Chondrocyte (in vitro differentiated cells): ENCODE measurements at regions not wholly inside any gene's neighbourhood (a gene's known extent, or its start where the extent isn't known, plus 50 kb on each side); places are given as distances from the start of the nearest gene placed in this dataset.
A peak's percentile ranks its signal among the peaks of the same experiment; 100 is the strongest.

Experiments
- DNase-seq: peaks from one replicate; pipeline ENCODE4 v3.0.0; 2021; ENCODE audit warnings: mixed read lengths, low spot score
- H3K27ac Mint-ChIP-seq: one replicate; pipeline ENCODE4 v1.8.0; 2021; ENCODE audit warnings: mild to moderate bottlenecking, moderate library complexity, mixed read lengths; ENCODE audit not compliant: unreplicated experiment
- H3K27me3 Mint-ChIP-seq: 2 replicates; pipeline ENCODE4 v1.8.0; 2021; ENCODE audit warnings: low read depth, mixed read lengths
- H3K36me3 Mint-ChIP-seq: 2 replicates; pipeline ENCODE4 v1.8.0; 2021; ENCODE audit warnings: low read depth, mixed read lengths
- H3K4me1 Mint-ChIP-seq: 2 replicates; pipeline ENCODE4 v1.8.0; 2021; ENCODE audit warnings: low read depth, mild to moderate bottlenecking, mixed read lengths
- H3K4me3 Mint-ChIP-seq: one replicate; pipeline ENCODE4 v1.8.0; 2021; ENCODE audit warnings: mild to moderate bottlenecking, moderate library complexity, mixed read lengths; ENCODE audit not compliant: unreplicated experiment
- H3K9me3 Mint-ChIP-seq: 2 replicates; pipeline ENCODE4 v1.8.0; 2021; ENCODE audit warnings: low read depth, mixed read lengths
- TF ChIP-seq, protein P1 (sequence below): fragments of 200-600 bp; sonication (generic); IDR thresholded peaks from 2 replicates; pipeline ENCODE4 v1.5.0; 2021; ENCODE audit warnings: antibody characterized with exemption, mild to moderate bottlenecking, moderate library complexity

DNA sequence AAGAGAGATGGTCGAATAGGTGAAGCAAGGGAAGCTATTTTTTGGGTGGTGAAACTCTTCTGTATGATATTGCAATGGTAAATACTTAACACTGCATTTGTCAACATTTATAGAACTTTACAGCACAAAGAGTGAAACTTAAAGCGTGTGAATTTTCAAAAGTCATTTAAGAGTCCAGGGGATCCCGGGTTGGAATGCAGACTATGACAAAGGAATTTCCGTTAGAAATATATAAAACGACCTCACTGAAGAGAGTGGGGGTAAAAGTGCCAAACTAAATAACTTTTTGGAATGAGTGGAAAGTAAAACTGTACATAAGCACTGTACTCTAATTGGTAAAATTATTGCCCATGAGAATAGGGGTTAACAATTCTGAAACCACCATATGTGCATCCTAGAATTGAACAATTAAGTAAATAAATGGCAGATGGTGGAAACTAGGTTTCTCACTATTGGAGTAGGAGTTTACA is 191.0 kb upstream of the FN1 start:
- DNase-seq, result no peak
- TF ChIP-seq, protein P1, sequence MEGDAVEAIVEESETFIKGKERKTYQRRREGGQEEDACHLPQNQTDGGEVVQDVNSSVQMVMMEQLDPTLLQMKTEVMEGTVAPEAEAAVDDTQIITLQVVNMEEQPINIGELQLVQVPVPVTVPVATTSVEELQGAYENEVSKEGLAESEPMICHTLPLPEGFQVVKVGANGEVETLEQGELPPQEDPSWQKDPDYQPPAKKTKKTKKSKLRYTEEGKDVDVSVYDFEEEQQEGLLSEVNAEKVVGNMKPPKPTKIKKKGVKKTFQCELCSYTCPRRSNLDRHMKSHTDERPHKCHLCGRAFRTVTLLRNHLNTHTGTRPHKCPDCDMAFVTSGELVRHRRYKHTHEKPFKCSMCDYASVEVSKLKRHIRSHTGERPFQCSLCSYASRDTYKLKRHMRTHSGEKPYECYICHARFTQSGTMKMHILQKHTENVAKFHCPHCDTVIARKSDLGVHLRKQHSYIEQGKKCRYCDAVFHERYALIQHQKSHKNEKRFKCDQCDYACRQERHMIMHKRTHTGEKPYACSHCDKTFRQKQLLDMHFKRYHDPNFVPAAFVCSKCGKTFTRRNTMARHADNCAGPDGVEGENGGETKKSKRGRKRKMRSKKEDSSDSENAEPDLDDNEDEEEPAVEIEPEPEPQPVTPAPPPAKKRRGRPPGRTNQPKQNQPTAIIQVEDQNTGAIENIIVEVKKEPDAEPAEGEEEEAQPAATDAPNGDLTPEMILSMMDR, result no peak
- Mint-ChIP-seq H3K9me3 (peaks cover 25% of the 10 kb centered on the region), H3K36me3 (peaks cover 15% of the 10 kb centered on the region), H3K4me1 (peaks cover 66% of the 10 kb centered on the region), H3K27ac (peak overlapping the region; percentile 84), H3K27me3 (no peaks in the 10 kb centered on the region), H3K4me3 (peak overlapping the region; percentile 2)

DNA sequence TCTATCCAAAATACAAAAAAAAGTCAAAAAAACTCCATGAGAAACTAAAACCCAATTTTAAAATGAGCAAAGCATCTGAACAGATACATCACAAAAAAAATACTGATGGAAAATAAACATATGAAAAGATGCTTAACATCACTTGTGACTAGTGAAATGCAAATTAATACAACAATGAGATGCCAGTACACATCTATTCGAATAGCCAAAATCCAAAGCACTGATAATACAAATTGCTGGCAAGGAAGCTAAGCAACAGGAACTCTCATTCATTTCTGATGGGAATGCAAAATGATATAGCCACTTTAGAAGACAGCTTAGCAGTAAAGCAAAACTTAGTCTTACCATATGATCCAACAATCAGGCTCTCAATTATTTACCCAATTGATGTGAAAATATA is 190.2 kb upstream of the FN1 start:
- peaks cover 74% of the 10 kb centered on the region for H3K4me1 Mint-ChIP-seq
- peaks cover 7% of the 10 kb centered on the region for H3K36me3 Mint-ChIP-seq
- H3K27ac Mint-ChIP-seq, result peak overlapping the region; percentile 84

DNA sequence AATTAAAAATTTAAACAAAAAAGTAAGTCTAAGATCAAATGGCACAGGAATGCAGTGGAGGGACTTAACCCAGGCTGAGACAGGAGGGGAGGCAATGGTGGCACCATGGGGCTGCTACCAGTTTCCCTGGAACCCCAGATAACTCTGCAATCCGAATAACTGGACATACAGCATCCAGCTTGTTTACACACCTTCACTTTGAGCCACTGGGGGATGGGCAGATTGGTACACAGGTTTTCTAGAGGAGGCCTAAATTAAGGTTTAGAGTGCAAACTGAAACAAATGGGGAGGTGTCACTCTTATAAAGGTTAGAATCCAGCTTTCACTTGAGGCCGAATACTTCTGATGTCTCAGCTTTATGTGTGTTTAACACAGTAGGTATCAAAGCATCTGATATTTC is 189.3 kb upstream of the FN1 start:
- peaks cover 3% of the 10 kb centered on the region for H3K36me3 Mint-ChIP-seq
- no peak overlapping the region for H3K4me3 Mint-ChIP-seq
- no peak for DNase-seq
- peak overlapping the region; percentile 81 for H3K27ac Mint-ChIP-seq
- peaks cover 82% of the 10 kb centered on the region for H3K4me1 Mint-ChIP-seq
- TF ChIP-seq, protein P1, result no peak
- H3K9me3 Mint-ChIP-seq, result peaks cover 12% of the 10 kb centered on the region
- no peaks in the 10 kb centered on the region for H3K27me3 Mint-ChIP-seq

More for the DNA sequence above, 190.2 kb upstream of the FN1 start:
- DNase-seq, result no peak
- TF ChIP-seq, protein P1, result no peak
- H3K4me3 Mint-ChIP-seq, result no peak overlapping the region
- peaks cover 18% of the 10 kb centered on the region for H3K9me3 Mint-ChIP-seq
- no peaks in the 10 kb centered on the region for H3K27me3 Mint-ChIP-seq

DNA sequence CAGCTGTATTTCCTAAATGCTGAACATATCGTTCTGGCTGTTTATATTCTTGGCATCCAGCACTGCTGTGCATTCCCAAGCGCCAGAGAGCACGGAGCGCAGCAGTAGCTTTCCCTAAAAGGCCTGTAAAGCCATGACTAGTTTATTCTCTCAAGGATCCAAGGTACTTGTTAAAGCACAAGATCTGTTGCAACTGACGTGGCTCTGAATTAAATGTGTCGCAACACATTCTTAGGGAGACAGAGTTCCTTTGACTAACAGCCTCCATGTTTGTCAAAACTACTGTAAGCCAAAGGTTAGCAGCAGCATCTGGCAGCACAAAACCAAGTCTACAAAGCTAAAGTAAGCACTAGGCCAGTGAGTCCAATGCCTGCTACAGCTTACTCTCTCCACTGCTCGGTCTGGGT is 188.6 kb upstream of the FN1 start:
- no peak for DNase-seq

DNA sequence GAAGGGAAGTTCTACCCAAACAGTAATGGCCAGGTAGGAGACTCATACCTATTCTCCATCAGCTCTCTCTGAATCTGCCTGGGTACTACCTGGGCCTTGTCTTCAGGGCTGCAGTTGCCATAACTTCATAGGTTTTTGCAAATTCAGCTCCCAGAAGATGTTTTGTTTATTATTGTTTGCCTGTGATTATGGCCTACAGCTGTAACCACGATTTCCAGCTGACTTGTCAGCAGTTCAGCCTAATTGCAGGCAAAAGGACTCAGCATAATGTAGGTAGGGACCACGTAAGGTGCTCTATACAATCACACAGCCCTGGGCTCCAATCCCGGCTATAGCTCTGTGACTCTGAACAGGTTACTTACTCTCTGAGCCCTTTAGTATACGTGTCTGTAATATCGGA is 187.0 kb upstream of the FN1 start:
- Mint-ChIP-seq H3K27ac (peak overlapping the region; percentile 55), H3K36me3 (peaks cover 3% of the 10 kb centered on the region), H3K4me1 (peaks cover 97% of the 10 kb centered on the region), H3K4me3 (no peak overlapping the region), H3K27me3 (no peaks in the 10 kb centered on the region), H3K9me3 (peaks cover 4% of the 10 kb centered on the region)
- TF ChIP-seq, protein P1, result no peak
- no peak for DNase-seq

More for the DNA sequence above, 188.6 kb upstream of the FN1 start:
- peaks cover 3% of the 10 kb centered on the region for H3K36me3 Mint-ChIP-seq
- peaks cover 5% of the 10 kb centered on the region for H3K9me3 Mint-ChIP-seq
- peak overlapping the region; percentile 11 for H3K4me3 Mint-ChIP-seq
- peak overlapping the region; percentile 93 for H3K27ac Mint-ChIP-seq
- H3K4me1 Mint-ChIP-seq, result peaks cover 90% of the 10 kb centered on the region
- H3K27me3 Mint-ChIP-seq, result no peaks in the 10 kb centered on the region
- TF ChIP-seq, protein P1, result no peak
